HCT116 (cell line): ENCODE measurements at regions not wholly inside any gene's neighbourhood (a gene's known extent, or its start where the extent isn't known, plus 50 kb on each side); places are given as distances from the start of the nearest gene placed in this dataset.
"Not testable (repeated sequence)": the region's sequence is repeated elsewhere in the genome, so short reads cannot be mapped to it uniquely, and the experiment has no call there.

Experiments used
- ATAC-seq: fragments of 200-7000 bp; cut with Tn5 transposase; 2 replicates; pipeline ENCODE4 v1.9.1; 2020; ENCODE audit warnings: mild to moderate bottlenecking, moderate library complexity
- BruUV-seq: library from RNA; stranded (reverse); fragments of 400-500 nt; replicated peaks from 2 replicates; lab custom pipeline; 2021; lab: Mats Ljungman, UMichigan
- CTCF ChIA-PET: fragments of 300-600 bp; sonication (Branson Sonifier 250); formaldehyde crosslinking; loops from one replicate; lab custom pipeline; 2021; ENCODE audit warnings: antibody characterized with exemption; lab: Charles Lee
- POLR2A ChIA-PET: fragments of 300-600, 350-600 bp; sonication (Branson Sonifier 250); formaldehyde crosslinking; loops from one replicate; lab custom pipeline; 2021; ENCODE audit warnings: antibody characterized with exemption; lab: Charles Lee
- RAD21 ChIA-PET, 2 experiments: fragments of 300-600 bp; sonication (Branson Sonifier 250); formaldehyde crosslinking; loops; one replicate each; lab custom pipeline; 2023; ENCODE audit warnings: low total read pairs in 2 of 2; ENCODE audit not compliant: uncharacterized antibody in 2 of 2, unreplicated experiment in 2 of 2, low non-redundant PET in 1 of 2; lab: Charles Lee
- DNase-seq: peaks from one replicate; pipeline ENCODE4 v3.0.0-alpha.2; 2010; ENCODE audit warnings: low read depth, low spot score
- H2AFZ ChIP-seq: fragments of 200-600 bp; shearing (Covaris generic), sonication (generic); 2 replicates; pipeline ENCODE4 v1.6.1; 2017; ENCODE audit warnings: low read depth, mixed run types, mixed read lengths, antibody characterized with exemption, low read length; ENCODE audit not compliant: poor library complexity, severe bottlenecking
- H3K27ac ChIP-seq: 2 replicates; pipeline ENCODE4 v1.5.1; 2012; ENCODE audit warnings: low read depth, low read length
- H3K27me3 ChIP-seq: fragments of 200-600 bp; sonication (generic); 2 replicates; pipeline ENCODE4 v1.6.1; 2016; ENCODE audit warnings: mixed run types, low read length, mixed read lengths; ENCODE audit not compliant: insufficient read depth
- H3K36me3 ChIP-seq, 2 experiments: fragments of 200-500 bp in 1 of 2; fragments of 200-600 bp in 1 of 2; sonication (Bioruptor generic) in 1 of 2; sonication (generic) in 1 of 2; 2 replicates each; pipeline versions ENCODE4 v1.5.1 to v1.6.1; 2014 to 2016; ENCODE audit warnings: low read length in 2 of 2, inconsistent platforms in 1 of 2, mixed read lengths in 1 of 2, mixed run types in 1 of 2; ENCODE audit not compliant: insufficient read depth in 2 of 2, control insufficient read depth in 1 of 2
- H3K4me1 ChIP-seq, 2 experiments: fragments of 200-600 bp in 1 of 2; sonication (generic) in 1 of 2; 2 replicates each; pipeline versions ENCODE4 v1.5.1 to v1.6.1; 2012 to 2017; ENCODE audit warnings: low read length in 2 of 2, inconsistent platforms in 1 of 2, mild to moderate bottlenecking in 1 of 2, mixed read lengths in 1 of 2, mixed run types in 1 of 2, moderate library complexity in 1 of 2; ENCODE audit not compliant: insufficient read depth in 2 of 2, control insufficient read depth in 1 of 2
- H3K4me2 ChIP-seq: fragments of 200-600 bp; sonication (generic); 2 replicates; pipeline ENCODE4 v1.6.1; 2017; ENCODE audit warnings: mixed run types, low read length, mixed read lengths
- H3K4me3 ChIP-seq, 2 experiments: fragments of 200-600 bp in 1 of 2; sonication (generic) in 1 of 2; replicated peaks in 1 of 2; 2 replicates each; pipeline ENCODE4 v1.5.1; 2011 to 2016; ENCODE audit warnings: low read length in 2 of 2, control low read depth in 1 of 2, low read depth in 1 of 2, mild to moderate bottlenecking in 1 of 2, mixed read lengths in 1 of 2, mixed run types in 1 of 2
- H3K79me2 ChIP-seq: fragments of 200-600 bp; sonication (generic); 2 replicates; pipeline ENCODE4 v1.6.1; 2017; ENCODE audit warnings: mild to moderate bottlenecking, mixed run types, low read length, moderate library complexity, mixed read lengths; ENCODE audit not compliant: insufficient read depth
- H3K9ac ChIP-seq: fragments of 200-600 bp; sonication (generic); 2 replicates; pipeline ENCODE4 v1.6.1; 2016; ENCODE audit warnings: low read length, mixed read lengths
- H3K9me2 ChIP-seq: fragments of 200-600 bp; sonication (generic), shearing (Covaris generic); 2 replicates; pipeline ENCODE4 v1.6.1; 2017; ENCODE audit warnings: mixed run types, mild to moderate bottlenecking, moderate library complexity; ENCODE audit not compliant: insufficient read depth
- H3K9me3 ChIP-seq, 2 experiments: fragments of 200-500 bp in 1 of 2; fragments of 200-600 bp in 1 of 2; sonication (Bioruptor generic) in 1 of 2; sonication (generic) in 1 of 2; 2 replicates each; pipeline ENCODE4 v1.6.1; 2014 to 2017; ENCODE audit warnings: low read length in 2 of 2, mixed read lengths in 2 of 2, inconsistent platforms in 1 of 2, low read depth in 1 of 2, mild to moderate bottlenecking in 1 of 2, mixed run types in 1 of 2, moderate library complexity in 1 of 2; ENCODE audit not compliant: control insufficient read depth in 1 of 2, insufficient read depth in 1 of 2
- H4K20me1 ChIP-seq: fragments of 200-600 bp; sonication (generic), shearing (Covaris generic); 2 replicates; pipeline ENCODE4 v1.6.1; 2017; ENCODE audit warnings: mixed run types, mild to moderate bottlenecking, moderate library complexity; ENCODE audit not compliant: insufficient read depth
- CBX3 ChIP-seq: IDR thresholded peaks from 2 replicates; pipeline ENCODE4 v1.6.1; 2012; ENCODE audit warnings: low read depth
- ELF1 ChIP-seq: IDR thresholded peaks from 2 replicates; pipeline ENCODE4 v1.6.1; 2012; ENCODE audit warnings: low read depth, borderline replicate concordance
- EZH2 ChIP-seq: fragments of 200-600 bp; sonication (generic); IDR thresholded peaks from 2 replicates; pipeline ENCODE4 v1.6.1; 2017; ENCODE audit warnings: antibody characterized with exemption, mixed run types
- EZH2phosphoT487 ChIP-seq: fragments of 200-600 bp; IDR thresholded peaks from 2 replicates; pipeline ENCODE4 v1.6.1; 2018; ENCODE audit warnings: antibody characterized with exemption, borderline replicate concordance
- FOSL1 ChIP-seq: IDR thresholded peaks from 2 replicates; pipeline ENCODE4 v1.6.1; 2012; ENCODE audit warnings: low read depth
- SIN3A ChIP-seq: IDR thresholded peaks from 2 replicates; pipeline ENCODE4 v1.6.1; 2012; ENCODE audit warnings: low read depth
- SP1 ChIP-seq: IDR thresholded peaks from 2 replicates; pipeline ENCODE4 v1.6.1; 2012; ENCODE audit warnings: low read depth
- YY1 ChIP-seq: IDR thresholded peaks from 2 replicates; pipeline ENCODE4 v1.6.1; 2011; ENCODE audit warnings: low read length, low read depth, moderate library complexity, mild to moderate bottlenecking; ENCODE audit not compliant: insufficient replicate concordance; ENCODE audit errors: extremely low read depth
- ZFX ChIP-seq: fragments of 450-650 bp; IDR thresholded peaks from 2 replicates; pipeline ENCODE4 v1.6.1; 2017
- ZNF274 ChIP-seq: fragments of 200-500 bp; sonication (Bioruptor generic); IDR thresholded peaks from 2 replicates; pipeline ENCODE4 v1.6.1; 2014; ENCODE audit warnings: mild to moderate bottlenecking, low read depth, low read length, inconsistent platforms
- intact Hi-C: fragments of 100-400 bp; cut with micrococcal nuclease; formaldehyde crosslinking; loops from 2 replicates; pipeline ENCODE4 v1.10.0; 2022
- TF ChIP-seq, protein P1 (sequence below): IDR thresholded peaks from 2 replicates; pipeline ENCODE4 v1.6.1; 2012
- TF ChIP-seq, protein P2 (sequence below), 3 experiments: fragments of 200-600 bp in 1 of 3; sonication (generic) in 1 of 3; IDR thresholded peaks in 2 of 3; conservative IDR thresholded peaks in 1 of 3; 2 replicates each; pipeline ENCODE4 v1.5.1; 2012 to 2017; ENCODE audit warnings: low read depth in 2 of 3, low read length in 2 of 3, antibody characterized with exemption in 1 of 3, borderline replicate concordance in 1 of 3, control low read depth in 1 of 3, mild to moderate bottlenecking in 1 of 3, mixed read lengths in 1 of 3, mixed run types in 1 of 3, moderate library complexity in 1 of 3; ENCODE audit not compliant: insufficient read depth in 1 of 3
- TF ChIP-seq, protein P3 (sequence below): IDR thresholded peaks from 2 replicates; pipeline ENCODE4 v1.6.1; 2012

DNA sequence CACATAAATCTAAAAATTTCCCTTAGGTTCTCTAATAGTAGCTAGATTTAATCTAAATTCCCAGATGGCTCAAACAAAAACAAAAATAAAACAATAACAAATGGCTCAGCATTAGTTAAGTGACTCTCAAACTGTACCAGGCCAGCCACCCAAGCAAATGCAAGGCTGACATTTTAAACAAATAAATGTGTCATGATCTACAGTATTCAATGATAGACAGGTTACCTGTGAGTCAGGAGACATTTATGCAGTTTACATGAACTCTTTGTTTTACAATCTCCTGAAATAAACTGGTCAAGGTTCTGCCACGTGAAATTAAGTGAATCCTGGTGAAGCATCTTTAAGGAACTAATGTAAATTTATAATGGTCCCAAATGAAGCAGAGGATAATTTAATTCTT is 580.2 kb upstream of the PTPRD start:
- no peak for ATAC-seq
- no TSS peak for BruUV-seq
- CTCF ChIA-PET: no interaction called here

DNA sequence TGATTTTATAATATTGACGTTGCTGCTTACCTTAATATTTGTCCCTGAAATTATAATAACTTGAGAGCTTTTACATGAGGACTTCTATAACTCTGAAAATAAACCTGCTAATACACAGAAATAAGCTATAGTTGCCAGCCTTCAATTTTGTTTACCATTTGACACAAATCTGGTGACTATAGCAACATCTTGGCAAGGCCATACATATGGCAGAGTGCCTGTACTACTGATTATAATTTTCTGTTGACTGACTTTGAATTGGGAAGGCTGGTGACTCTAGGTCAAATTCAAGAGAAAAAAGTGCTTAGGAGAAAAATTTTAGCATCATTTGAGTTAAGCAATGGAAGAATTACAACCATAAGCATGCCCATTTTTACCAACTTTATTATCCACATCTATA is 581.4 kb upstream of the PTPRD start:
- Histone ChIP-seq H2AFZ (no peak overlapping the region), H4K20me1 (no peaks in the 10 kb centered on the region), H3K36me3 (no peaks in the 10 kb centered on the region), H3K9me2 (no peaks in the 10 kb centered on the region), H3K9me3 (peaks cover 2 to 18% of the 10 kb centered on the region in 2 experiments; a peak in 2 of 4 replicates), H3K79me2 (no peaks in the 10 kb centered on the region), H3K4me1 (no peaks in the 10 kb centered on the region), H3K27ac (no peak overlapping the region), H3K9ac (no peak overlapping the region), H3K27me3 (no peaks in the 10 kb centered on the region), H3K4me2 (no peak overlapping the region), H3K4me3 (no peak overlapping the region)
- TF ChIP-seq YY1 (no peak), SIN3A (no peak), EZH2phosphoT487 (no peak), ELF1 (no peak), CBX3 (no peak), EZH2 (no peak), SP1 (no peak), FOSL1 (no peak), ZFX (no peak)
- TF ChIP-seq, protein P1, sequence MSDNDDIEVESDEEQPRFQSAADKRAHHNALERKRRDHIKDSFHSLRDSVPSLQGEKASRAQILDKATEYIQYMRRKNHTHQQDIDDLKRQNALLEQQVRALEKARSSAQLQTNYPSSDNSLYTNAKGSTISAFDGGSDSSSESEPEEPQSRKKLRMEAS: no peak
- TF ChIP-seq, protein P2, sequence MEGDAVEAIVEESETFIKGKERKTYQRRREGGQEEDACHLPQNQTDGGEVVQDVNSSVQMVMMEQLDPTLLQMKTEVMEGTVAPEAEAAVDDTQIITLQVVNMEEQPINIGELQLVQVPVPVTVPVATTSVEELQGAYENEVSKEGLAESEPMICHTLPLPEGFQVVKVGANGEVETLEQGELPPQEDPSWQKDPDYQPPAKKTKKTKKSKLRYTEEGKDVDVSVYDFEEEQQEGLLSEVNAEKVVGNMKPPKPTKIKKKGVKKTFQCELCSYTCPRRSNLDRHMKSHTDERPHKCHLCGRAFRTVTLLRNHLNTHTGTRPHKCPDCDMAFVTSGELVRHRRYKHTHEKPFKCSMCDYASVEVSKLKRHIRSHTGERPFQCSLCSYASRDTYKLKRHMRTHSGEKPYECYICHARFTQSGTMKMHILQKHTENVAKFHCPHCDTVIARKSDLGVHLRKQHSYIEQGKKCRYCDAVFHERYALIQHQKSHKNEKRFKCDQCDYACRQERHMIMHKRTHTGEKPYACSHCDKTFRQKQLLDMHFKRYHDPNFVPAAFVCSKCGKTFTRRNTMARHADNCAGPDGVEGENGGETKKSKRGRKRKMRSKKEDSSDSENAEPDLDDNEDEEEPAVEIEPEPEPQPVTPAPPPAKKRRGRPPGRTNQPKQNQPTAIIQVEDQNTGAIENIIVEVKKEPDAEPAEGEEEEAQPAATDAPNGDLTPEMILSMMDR (IDR thresholded peaks at IDR 0.05 in 2 of 3, conservative IDR thresholded peaks at IDR 0.05 in 1 of 3; ENCODE audit: borderline replicate concordance in 1 of 3, insufficient read depth in 1 of 3, low read depth in 2 of 3, low read length in 2 of 3): no peak
- DNase-seq (no peak), ATAC-seq (no peak)
- BruUV-seq: no TSS peak
- ChIA-PET RAD21 (no interaction called here), CTCF (no interaction called here), POLR2A (no interaction called here)
- intact Hi-C loops: no loop called here

More for the DNA sequence above, 580.2 kb upstream of the PTPRD start:
- Histone ChIP-seq H3K79me2 (no peaks in the 10 kb centered on the region), H3K9me2 (no peaks in the 10 kb centered on the region), H2AFZ (no peak overlapping the region), H3K27ac (no peak overlapping the region), H3K4me3 (no peak overlapping the region), H3K36me3 (no peaks in the 10 kb centered on the region), H3K4me2 (no peak overlapping the region), H3K27me3 (no peaks in the 10 kb centered on the region), H4K20me1 (no peaks in the 10 kb centered on the region), H3K9me3 (peaks cover 5 to 26% of the 10 kb centered on the region in 2 experiments; a peak in 2 of 4 replicates), H3K9ac (no peak overlapping the region), H3K4me1 (no peaks in the 10 kb centered on the region)
- DNase-seq: no peak
- POLR2A ChIA-PET: no interaction called here
- TF ChIP-seq EZH2: no peak
- TF ChIP-seq ZFX: no peak
- no peak for TF ChIP-seq SP1
- TF ChIP-seq CBX3: no peak
- TF ChIP-seq ZNF274: no peak
- TF ChIP-seq, protein P3, sequence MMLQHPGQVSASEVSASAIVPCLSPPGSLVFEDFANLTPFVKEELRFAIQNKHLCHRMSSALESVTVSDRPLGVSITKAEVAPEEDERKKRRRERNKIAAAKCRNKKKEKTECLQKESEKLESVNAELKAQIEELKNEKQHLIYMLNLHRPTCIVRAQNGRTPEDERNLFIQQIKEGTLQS: no peak
- RAD21 ChIA-PET: no interaction called here
- intact Hi-C loops: no loop called here

DNA sequence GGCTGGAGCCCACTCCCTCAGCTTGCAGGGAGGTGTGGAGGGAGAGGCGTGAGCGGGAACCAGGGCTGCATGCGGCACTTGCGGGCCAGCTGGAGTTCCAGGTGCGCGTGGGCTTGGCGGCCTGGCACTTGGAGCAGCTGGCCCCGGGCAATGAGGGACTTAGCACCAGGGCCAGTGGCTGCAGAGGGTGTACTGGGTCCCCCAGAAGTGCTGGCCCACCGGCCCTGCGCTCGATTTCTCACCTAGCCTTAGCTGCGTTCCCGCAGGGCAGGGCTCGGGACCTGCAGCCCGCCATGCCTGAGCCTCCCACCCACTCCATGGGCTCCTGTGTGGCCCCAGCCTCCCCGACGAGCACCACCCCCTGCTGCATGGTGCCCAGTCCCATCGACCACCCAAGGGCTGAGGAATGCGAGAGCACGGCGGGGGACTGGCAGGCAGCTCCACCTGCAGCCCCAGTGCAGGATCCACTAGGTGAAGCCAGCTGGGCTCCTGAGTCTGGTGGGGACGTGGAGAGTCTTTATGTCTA is 584.1 kb upstream of the PTPRD start:
- RAD21 ChIA-PET: not testable (repeated sequence)

More for the DNA sequence above, 584.1 kb upstream of the PTPRD start:
- CTCF ChIA-PET, intact Hi-C loops, H2AFZ ChIP-seq, H3K36me3 ChIP-seq, POLR2A ChIA-PET, H3K9ac ChIP-seq, H3K4me2 ChIP-seq, H3K79me2 ChIP-seq, DNase-seq, H3K27ac ChIP-seq, H3K27me3 ChIP-seq, H3K4me1 ChIP-seq, H4K20me1 ChIP-seq, H3K4me3 ChIP-seq, H3K9me2 ChIP-seq, ATAC-seq, BruUV-seq: not testable (repeated sequence)
- peaks cover 5 to 17% of the 10 kb centered on the region in 2 experiments; a peak in 2 of 4 replicates for H3K9me3 ChIP-seq
